ENCODE measurements at regions not wholly inside any gene's neighbourhood (a gene's known extent, or its start where the extent isn't known, plus 50 kb on each side); places are given as distances from the start of the nearest gene placed in this dataset.
"Not testable (repeated sequence)": the region's sequence is repeated elsewhere in the genome, so short reads cannot be mapped to it uniquely, and the experiment has no call there.

DNA sequence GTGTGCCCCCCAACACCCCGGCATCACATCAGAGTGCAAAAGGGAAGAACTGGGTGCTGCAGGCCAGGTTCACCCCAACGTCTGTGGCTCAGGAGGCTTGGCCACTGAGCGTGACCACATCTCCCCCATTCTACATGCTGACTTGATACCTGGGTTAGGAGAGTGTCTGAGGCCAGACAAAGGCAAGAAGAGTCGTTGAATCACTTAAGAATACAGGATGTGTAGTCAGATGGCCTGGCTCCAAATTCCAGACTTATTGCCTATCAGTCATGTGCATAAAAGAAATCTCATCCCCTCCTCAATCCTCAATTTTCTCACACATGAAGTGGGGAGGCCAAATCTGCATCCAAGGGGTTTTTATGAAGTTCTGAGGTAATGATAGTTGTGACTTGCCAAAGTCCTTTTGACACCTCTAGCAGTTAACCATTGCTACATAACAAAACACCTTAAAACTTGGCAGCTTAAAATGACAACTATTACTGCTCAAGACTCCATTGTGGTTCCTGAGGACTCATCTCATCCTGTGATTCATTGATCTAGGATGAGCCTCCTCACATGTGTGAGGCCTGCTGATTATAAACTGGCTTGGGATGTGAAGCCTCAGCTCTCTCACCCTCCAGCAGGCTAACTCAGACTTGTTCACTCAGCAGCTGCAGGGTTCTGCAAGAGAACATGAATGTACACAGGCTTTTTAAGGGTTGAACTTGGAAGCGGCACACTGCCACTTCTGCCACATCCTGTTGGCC lies 138.8 kb upstream of the TLE3 start:
- DNase-seq, result peak; percentile 6

- DNase-seq, result peak; percentile 23
Observed at GRCh38 chr15:70235347-70235746, 137.6 kb upstream of the TLE3 start.

- no peak for DNase-seq
Observed at GRCh38 chr15:70234256-70234905, 136.7 kb upstream of the TLE3 start.

- no peak for DNase-seq
Observed at GRCh38 chr15:70231484-70231883, 133.8 kb upstream of the TLE3 start.

GRCh38 chr15:70227918-70228317 lies 130.2 kb upstream of the TLE3 start:
- DNase-seq, result not testable (repeated sequence)

DNA sequence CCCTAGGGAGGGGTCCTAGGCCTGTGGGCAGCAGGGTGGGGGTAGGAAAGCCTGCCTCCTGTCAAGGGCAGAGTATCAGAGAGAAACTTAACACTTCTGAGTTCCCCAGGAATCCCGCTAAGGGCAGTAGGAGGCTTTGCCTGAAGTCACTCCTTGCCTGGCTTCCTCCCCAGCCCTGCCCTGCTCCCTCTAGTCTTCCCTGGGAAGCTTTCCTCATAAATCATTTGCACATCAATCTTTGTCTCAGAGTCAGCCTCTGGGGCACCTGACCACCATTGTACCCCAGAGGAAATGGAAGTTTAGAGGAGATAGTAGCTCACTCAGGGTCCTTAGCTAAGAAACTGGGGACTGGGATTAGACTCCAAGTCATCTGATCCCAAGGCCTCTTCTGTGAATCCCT lies 129.4 kb upstream of the TLE3 start:
- no peak for DNase-seq

- DNase-seq, result no peak
Observed at GRCh38 chr15:70226337-70226980, 128.7 kb upstream of the TLE3 start.

DNA sequence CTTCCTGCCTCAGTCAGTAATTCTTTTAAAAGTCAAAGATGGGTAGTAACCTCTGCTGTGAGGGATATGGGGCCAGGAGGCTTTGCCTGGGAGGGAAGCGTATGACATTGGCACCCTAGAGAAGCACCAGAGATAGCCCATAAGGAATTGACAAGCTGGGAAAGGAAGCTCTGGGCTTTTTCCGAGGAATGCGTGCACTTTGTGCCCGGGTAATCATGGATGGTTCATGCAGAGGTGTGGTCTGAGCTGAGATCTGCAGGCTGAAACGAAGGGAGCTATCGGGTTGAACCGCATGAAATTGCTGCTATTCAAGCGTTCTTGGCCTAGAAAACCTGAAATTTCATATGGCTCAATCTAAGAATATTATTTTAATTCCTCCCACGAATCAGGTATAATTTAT lies 127.7 kb upstream of the TLE3 start:
- no peak for DNase-seq

GRCh38 chr15:70222606-70223005 lies 124.9 kb upstream of the TLE3 start:
- DNase-seq, result no peak

- DNase-seq, result no peak
Observed at GRCh38 chr15:70220490-70221096, 122.9 kb upstream of the TLE3 start.

DNA sequence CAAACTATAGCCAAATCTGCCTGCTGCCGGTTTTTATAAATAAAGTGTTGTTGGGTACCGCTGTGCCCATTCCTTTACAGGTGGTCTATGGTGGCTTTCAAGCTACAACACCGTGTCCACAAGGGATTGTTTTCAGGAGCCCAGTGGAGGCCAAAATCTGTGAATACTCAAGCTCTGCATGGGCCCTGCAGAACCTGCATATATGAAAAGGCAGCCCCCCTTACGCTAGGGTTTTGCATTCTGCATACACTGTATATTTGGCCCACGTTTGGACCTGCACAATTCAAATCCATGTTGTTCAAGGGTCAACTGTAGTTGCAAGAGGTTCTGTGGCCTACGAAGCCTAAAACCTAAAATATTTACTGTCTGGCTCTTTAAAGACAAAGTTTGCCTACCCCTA lies 122.2 kb upstream of the TLE3 start:
- DNase-seq, result no peak

DNA sequence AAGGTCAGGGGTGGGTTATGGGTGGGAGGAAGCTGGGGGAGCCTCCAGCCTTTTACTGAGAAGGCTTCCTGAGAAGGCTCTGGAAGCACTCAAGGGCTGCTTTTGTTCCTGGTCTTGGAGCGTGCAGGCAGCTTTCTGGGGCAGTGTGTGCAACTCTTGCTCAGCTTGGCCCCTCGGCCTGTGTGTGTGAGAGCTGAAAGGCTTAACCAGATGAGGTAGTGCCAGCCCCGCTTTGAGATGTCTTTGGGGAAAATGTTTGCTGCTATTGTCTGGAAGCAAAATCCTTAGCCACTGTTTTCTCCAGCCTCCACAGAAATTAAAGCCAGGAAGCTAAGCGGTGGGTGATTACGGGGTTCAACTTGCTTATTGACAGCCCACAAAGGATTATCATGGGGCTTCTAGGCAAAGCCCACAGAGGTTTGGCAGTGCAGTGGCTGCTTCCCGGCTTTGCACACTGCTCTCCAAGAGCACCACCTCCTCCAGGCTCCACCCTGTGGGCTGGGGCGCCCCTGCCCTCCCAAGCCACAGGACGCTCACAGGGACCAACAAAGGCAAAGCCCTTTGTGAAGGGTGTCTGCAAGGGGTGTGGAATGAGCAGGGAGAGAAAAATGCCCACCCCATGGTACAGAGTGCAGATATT lies 121.7 kb upstream of the TLE3 start:
- no peak for DNase-seq

- DNase-seq, result peak; percentile 10
Observed at GRCh38 chr15:70217226-70218160, 119.8 kb upstream of the TLE3 start.

DNA sequence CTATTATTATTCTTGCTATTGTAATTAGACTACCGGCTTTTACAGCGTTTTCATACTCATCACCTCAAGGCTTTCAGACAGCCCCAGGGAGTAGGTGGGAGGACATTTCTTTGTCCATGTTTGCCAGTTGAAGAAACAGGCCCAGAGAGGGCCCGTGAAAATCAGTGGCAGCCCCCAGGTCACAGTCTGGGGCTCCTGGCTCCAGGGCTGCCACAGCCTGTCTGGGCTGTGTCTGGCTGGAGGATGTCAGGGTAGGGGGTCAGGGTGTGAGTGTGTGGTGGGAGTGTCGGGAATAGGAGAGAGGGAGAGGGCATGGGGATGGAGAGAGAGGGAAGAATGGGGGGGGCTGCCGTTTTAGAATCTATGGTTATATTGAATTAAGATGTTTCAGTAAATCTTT lies 118.2 kb upstream of the TLE3 start:
- no peak for DNase-seq

- no peak for DNase-seq
Observed at GRCh38 chr15:70214941-70215635, 117.4 kb upstream of the TLE3 start.

DNA sequence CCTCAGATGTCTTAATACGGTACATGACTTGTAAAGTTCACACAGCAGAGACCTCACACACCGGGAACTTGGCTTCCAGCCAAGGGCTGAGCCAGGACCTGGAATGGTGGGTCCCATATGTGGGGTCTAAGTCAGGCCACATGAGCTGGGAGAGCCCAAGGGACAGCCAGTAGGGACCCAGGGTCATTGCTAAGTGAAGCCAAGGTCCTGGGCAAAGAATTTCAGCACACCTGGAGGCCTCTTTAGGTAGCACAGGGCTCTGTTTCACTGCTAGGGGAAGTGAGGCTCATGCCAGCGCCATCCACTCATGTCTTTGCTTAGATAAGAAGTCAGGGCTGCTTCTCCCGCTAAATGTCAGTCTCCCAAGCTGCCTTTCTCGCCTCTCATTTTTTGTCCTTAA lies 116.6 kb upstream of the TLE3 start:
- no peak for DNase-seq

- no peak for DNase-seq
Observed at GRCh38 chr15:70213794-70214193, 116.1 kb upstream of the TLE3 start.

DNA sequence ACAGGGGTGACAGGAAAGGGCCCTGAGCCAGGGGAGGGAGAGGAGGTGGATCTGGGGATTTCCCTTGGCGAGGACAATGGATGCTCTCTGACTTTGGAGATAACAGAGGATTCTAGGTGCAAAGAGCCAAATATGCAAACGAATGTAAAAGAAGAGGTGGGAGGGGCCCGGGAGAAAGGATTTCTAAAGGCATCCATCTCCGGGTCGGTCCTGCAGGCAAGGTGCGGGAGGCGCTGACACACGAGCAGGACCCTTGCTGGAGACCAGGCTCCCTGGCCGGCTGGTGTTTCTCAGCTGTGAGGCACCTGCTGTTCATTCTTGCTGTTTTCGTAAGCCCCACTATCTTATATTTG lies 115.2 kb upstream of the TLE3 start:
- no peak for DNase-seq

DNA sequence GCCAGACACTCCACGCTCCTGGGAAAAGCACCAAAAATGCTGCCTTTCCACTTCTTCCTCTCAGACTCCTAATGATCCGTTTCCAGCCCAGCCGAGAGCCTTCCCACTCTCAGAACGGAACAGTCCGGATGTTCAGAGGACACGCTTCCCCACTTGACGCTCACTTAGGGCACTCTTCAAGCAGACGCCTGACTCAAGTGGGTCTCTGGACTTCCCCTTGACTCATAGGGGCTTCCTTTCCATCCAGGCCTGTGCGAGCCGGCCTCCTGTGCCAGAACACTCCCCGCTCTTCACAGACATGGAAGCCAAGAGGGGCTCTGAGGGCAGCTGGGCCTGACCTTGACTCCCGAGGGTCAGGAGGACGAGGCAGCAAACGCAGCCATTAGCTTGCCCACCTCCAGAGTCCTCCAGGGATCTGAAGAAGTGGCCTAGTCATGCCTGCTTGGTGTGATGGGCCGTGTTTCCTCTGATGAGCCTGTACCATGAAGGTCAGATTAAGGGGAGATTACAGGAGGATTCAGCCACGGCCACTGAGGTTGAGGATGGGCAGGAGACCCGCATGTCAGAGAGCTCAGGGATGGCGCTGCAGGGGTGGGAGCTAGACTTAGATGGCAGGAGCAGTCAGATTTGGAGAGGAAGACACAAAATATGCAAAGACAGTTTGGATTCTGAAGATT lies 114.7 kb upstream of the TLE3 start:
- DNase-seq, result no peak

- DNase-seq, result no peak
Observed at GRCh38 chr15:70210528-70210927, 112.8 kb upstream of the TLE3 start.

GRCh38 chr15:70210076-70210475 lies 112.4 kb upstream of the TLE3 start:
- DNase-seq, result no peak
